ENCODE measurements at regions not wholly inside any gene's neighbourhood (a gene's known extent, or its start where the extent isn't known, plus 50 kb on each side); places are given as distances from the start of the nearest gene placed in this dataset.

DNA sequence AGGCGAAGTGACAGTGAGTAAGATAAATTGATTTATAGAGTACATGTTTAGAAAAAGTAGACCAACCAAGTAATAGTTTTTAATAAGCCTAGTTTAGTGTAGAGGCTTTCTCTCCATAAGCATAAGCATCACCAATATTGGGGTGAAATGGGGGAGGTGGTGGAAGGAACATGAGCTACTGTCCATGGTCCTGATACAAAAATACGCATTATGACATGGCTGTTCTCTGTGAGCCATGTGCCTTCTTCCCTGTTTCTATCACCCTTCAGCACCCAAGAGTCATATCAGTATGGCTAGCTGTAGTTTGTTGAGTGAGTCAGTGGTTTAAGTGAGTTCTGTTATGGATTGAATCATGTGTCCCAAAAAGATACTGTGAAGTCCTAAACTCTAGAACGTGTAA, 150.8 kb downstream of the EDN1 start:
- H3K4me2 ChIP-seq (ENCODE audit: low read length), result no peak overlapping the region
- H3K36me3 ChIP-seq (ENCODE audit: insufficient read depth, low read length), result no peaks in the 10 kb centered on the region
- no TSS peak for BruUV-seq (replicated peaks)

DNA sequence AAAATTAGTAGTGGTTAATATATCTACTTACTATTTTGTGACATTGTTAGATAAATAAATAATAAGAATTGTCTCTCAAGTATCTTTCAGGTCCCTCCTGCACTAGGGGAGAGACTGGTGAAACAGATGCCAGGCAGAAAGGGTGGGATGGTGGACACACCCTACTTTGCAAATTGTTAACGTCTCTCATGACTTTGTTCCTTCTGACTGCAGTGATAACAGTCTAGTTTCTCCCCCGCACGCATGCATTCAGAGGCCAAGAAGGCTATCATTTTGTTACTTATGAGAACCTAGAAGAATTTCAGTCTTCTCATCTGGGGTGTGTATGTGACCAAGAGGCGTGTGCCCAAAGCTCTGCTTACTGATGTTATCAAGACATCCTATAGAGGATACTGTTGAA, 152.3 kb downstream of the EDN1 start:
- Histone ChIP-seq H3K79me2 (ENCODE audit: insufficient read depth, low read depth, low read length) (no peaks in the 10 kb centered on the region), H3K36me3 (ENCODE audit: insufficient read depth, low read length) (no peaks in the 10 kb centered on the region), H3K27ac (ENCODE audit: low read depth, low read length, poor library complexity, severe bottlenecking) (no peak overlapping the region), H3K4me1 (ENCODE audit: insufficient read depth, low read length, poor library complexity, severe bottlenecking) (no peaks in the 10 kb centered on the region), H3K9me3 (ENCODE audit: low read length) (no peaks in the 10 kb centered on the region), H4K20me1 (ENCODE audit: insufficient read depth, low read length) (no peaks in the 10 kb centered on the region), H2AFZ (ENCODE audit: low read length) (no peak overlapping the region), H3K4me2 (ENCODE audit: low read length) (no peak overlapping the region), H3K4me3 (ENCODE audit: low read depth, low read length, poor library complexity, severe bottlenecking) (no peak overlapping the region), H3K9me2 (ENCODE audit: insufficient read depth, low read length) (no peaks in the 10 kb centered on the region)
- BruUV-seq (replicated peaks), result no TSS peak
- ChIA-PET POLR2A (no interaction called here), CTCF (ENCODE audit: unreplicated experiment) (no interaction called here)
- DNase-seq (ENCODE audit: low spot score), result no peak
- TF ChIP-seq EZH2phosphoT487 (IDR thresholded peaks at IDR 0.05; ENCODE audit: borderline replicate concordance, low read depth, low read length), result no peak
- TF ChIP-seq, protein P1, sequence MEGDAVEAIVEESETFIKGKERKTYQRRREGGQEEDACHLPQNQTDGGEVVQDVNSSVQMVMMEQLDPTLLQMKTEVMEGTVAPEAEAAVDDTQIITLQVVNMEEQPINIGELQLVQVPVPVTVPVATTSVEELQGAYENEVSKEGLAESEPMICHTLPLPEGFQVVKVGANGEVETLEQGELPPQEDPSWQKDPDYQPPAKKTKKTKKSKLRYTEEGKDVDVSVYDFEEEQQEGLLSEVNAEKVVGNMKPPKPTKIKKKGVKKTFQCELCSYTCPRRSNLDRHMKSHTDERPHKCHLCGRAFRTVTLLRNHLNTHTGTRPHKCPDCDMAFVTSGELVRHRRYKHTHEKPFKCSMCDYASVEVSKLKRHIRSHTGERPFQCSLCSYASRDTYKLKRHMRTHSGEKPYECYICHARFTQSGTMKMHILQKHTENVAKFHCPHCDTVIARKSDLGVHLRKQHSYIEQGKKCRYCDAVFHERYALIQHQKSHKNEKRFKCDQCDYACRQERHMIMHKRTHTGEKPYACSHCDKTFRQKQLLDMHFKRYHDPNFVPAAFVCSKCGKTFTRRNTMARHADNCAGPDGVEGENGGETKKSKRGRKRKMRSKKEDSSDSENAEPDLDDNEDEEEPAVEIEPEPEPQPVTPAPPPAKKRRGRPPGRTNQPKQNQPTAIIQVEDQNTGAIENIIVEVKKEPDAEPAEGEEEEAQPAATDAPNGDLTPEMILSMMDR (conservative IDR thresholded peaks at IDR 0.05; ENCODE audit: low read length), result no peak
- intact Hi-C loops (cut with micrococcal nuclease; ENCODE audit: unreplicated experiment), result no loop called here

More for the DNA sequence above, 150.8 kb downstream of the EDN1 start:
- no peak for DNase-seq (ENCODE audit: low spot score)
- no peak overlapping the region for H2AFZ ChIP-seq (ENCODE audit: low read length)
- intact Hi-C loops (cut with micrococcal nuclease; ENCODE audit: unreplicated experiment), result no loop called here
- H3K4me1 ChIP-seq (ENCODE audit: insufficient read depth, low read length, poor library complexity, severe bottlenecking), result peaks cover 9% of the 10 kb centered on the region
- H4K20me1 ChIP-seq (ENCODE audit: insufficient read depth, low read length), result no peaks in the 10 kb centered on the region
- no peak for TF ChIP-seq EZH2phosphoT487 (IDR thresholded peaks at IDR 0.05; ENCODE audit: borderline replicate concordance, low read depth, low read length)
- TF ChIP-seq, protein P1 (conservative IDR thresholded peaks at IDR 0.05; ENCODE audit: low read length), result no peak
- CTCF ChIA-PET (ENCODE audit: unreplicated experiment), result no interaction called here
- H3K9me2 ChIP-seq (ENCODE audit: insufficient read depth, low read length), result no peaks in the 10 kb centered on the region
- no peaks in the 10 kb centered on the region for H3K9me3 ChIP-seq (ENCODE audit: low read length)
- no peak overlapping the region for H3K27ac ChIP-seq (ENCODE audit: low read depth, low read length, poor library complexity, severe bottlenecking)
- H3K79me2 ChIP-seq (ENCODE audit: insufficient read depth, low read depth, low read length), result no peaks in the 10 kb centered on the region
- no peak overlapping the region for H3K4me3 ChIP-seq (ENCODE audit: low read depth, low read length, poor library complexity, severe bottlenecking)
- POLR2A ChIA-PET, result no interaction called here

DNA sequence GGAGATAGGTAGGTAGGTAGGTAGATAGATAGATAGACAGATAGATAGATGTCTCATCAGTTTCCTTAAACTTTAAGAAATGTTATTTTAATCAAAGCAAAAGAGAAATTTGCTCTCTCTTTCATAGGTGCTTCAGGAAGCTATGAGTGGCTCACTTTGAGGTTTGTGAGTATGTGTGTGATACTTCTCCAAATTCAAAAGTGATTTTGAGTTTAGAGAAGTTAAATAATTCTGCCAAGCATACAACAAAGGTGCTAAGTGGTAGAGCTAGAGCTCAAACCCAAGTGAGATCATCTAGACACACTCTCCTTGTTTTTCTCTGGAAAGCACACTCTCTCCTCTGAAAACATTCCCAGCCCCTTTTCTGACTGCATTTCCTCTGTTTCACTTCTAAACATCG, 156.2 kb downstream of the EDN1 start:
- Histone ChIP-seq H3K36me3 (ENCODE audit: insufficient read depth, low read length) (no peaks in the 10 kb centered on the region), H3K4me3 (ENCODE audit: low read depth, low read length, poor library complexity, severe bottlenecking) (no peak overlapping the region), H3K9me2 (ENCODE audit: insufficient read depth, low read length) (no peaks in the 10 kb centered on the region), H2AFZ (ENCODE audit: low read length) (no peak overlapping the region), H3K4me2 (ENCODE audit: low read length) (no peak overlapping the region), H3K9me3 (ENCODE audit: low read length) (no peaks in the 10 kb centered on the region), H4K20me1 (ENCODE audit: insufficient read depth, low read length) (no peaks in the 10 kb centered on the region), H3K27ac (ENCODE audit: low read depth, low read length, poor library complexity, severe bottlenecking) (no peak overlapping the region), H3K4me1 (ENCODE audit: insufficient read depth, low read length, poor library complexity, severe bottlenecking) (no peaks in the 10 kb centered on the region), H3K79me2 (ENCODE audit: insufficient read depth, low read depth, low read length) (no peaks in the 10 kb centered on the region)
- CTCF ChIA-PET (ENCODE audit: unreplicated experiment), result no interaction called here
- intact Hi-C loops (cut with micrococcal nuclease; ENCODE audit: unreplicated experiment), result no loop called here
- no peak for DNase-seq (ENCODE audit: low spot score)
- no TSS peak for BruUV-seq (replicated peaks)
- no peak for TF ChIP-seq EZH2phosphoT487 (IDR thresholded peaks at IDR 0.05; ENCODE audit: borderline replicate concordance, low read depth, low read length)
- TF ChIP-seq, protein P1 (conservative IDR thresholded peaks at IDR 0.05; ENCODE audit: low read length), result no peak
- POLR2A ChIA-PET, result no interaction called here

All from OCI-LY7 (cell line).